HG02870 (cell line): ENCODE measurements at regions not wholly inside any gene's neighbourhood (a gene's known extent, or its start where the extent isn't known, plus 50 kb on each side); places are given as distances from the start of the nearest gene placed in this dataset.

Experiments
- ATAC-seq: cut with Tn5 transposase; IDR thresholded peaks from one replicate; pipeline ENCODE4 v1.9.1; 2021; ENCODE audit warnings: mild to moderate bottlenecking, moderate library complexity; ENCODE audit not compliant: unreplicated experiment

DNA sequence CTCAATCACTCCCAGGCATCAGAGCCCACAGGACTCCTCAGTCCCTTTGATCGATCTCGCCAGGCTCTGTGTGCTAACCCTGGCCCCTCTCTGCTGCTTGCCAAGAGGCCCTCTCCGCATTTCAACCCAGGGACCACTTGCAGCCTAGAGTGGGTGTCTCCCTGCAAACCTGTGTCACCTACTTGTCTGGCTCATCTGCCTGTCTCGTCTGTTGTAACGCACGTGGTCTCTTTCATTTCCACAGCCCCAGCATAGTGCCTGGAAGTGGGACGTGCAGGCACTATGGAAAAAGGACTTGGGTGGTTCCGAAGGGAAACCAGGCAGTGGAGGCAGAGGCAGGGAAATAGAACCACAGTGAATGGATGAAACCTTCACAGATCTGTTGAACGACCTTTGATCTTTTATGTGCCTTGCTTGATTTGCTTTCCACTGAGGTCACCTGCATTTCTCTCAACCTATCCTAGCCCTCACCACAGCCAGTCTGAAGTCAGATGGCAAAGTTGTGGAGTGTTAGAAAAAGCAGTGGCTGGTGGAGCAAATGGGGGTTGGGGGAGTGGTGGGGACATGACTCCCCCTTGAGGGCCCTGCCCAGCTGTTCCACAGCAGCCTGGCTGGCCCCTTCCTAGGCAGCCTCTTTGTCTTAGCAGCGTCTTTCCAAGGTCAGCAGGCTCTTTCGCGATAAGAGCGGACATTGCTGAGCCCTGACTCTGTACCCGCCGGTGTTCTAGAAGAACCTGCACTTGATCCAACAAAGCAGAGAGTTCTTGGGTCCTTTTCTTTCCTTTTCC, 55.8 kb upstream of the TAGAP start:
- no peak for ATAC-seq

- ATAC-seq, result no peak
These were observed 55.2 kb upstream of the TAGAP start for GRCh38 chr6:159099961-159100360.

- no peak for ATAC-seq
These were observed 54.5 kb upstream of the TAGAP start for GRCh38 chr6:159099276-159099675.

GRCh38 chr6:159098636-159099106, 53.9 kb upstream of the TAGAP start:
- no peak for ATAC-seq

- no peak for ATAC-seq
These were observed 52.5 kb upstream of the TAGAP start for GRCh38 chr6:159097256-159097655.

DNA sequence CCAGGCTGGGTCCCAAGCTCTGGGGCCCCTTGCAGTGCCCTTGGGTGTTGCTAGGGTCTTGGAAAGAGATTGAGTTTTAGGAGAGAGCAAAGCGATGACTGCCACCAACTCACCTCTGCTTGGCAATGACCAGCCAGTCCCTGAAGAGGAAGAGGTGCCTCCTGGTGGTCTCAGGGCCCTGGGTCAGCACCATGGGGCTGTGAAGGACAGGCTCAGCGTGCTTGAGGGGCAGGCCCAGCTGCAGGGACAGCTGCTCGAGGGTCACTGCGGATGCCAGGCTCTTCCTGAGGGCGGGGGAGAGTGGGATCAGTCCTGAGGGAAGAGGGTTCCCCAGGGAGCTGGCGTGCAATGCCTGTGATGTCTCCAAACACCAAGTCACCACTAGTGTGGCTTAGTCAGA, 50.8 kb upstream of the TAGAP start:
- ATAC-seq, result no peak

GRCh38 chr6:159094444-159095252, 49.9 kb upstream of the TAGAP start:
- peak; percentile 56 for ATAC-seq
